CD4-positive, alpha-beta memory T cell (primary cell): ENCODE measurements at regions not wholly inside any gene's neighbourhood (a gene's known extent, or its start where the extent isn't known, plus 50 kb on each side); places are given as distances from the start of the nearest gene placed in this dataset.

Experiments
- CTCF ChIA-PET: fragments of 350-600 bp; sonication (Branson Sonifier 250); formaldehyde crosslinking; loops from one replicate; lab custom pipeline; 2021; ENCODE audit warnings: inconsistent platforms; ENCODE audit not compliant: partially characterized antibody; lab: Charles Lee
- POLR2A ChIA-PET: fragments of 350-600 bp; sonication (Branson Sonifier 250); formaldehyde crosslinking; loops from one replicate; lab custom pipeline; 2021; ENCODE audit not compliant: partially characterized antibody; lab: Charles Lee
- DNase-seq, 5 donors: peaks; one replicate each; pipeline versions ENCODE4 v3.0.0 to v3.0.0-alpha.2; 2020 to 2022; ENCODE audit warnings: mixed read lengths in 1 of 5
- H3K27ac ChIP-seq: one replicate; pipeline ENCODE4 v1.7.0; 2013; ENCODE audit warnings: low read depth, low read length
- H3K27me3 ChIP-seq: 2 replicates; pipeline ENCODE4 v1.7.0; 2013; ENCODE audit warnings: mild to moderate bottlenecking, low read length, moderate library complexity; ENCODE audit not compliant: insufficient read depth
- H3K36me3 ChIP-seq: 2 replicates; pipeline ENCODE4 v1.7.0; 2013; ENCODE audit warnings: mild to moderate bottlenecking, low read length, moderate library complexity; ENCODE audit not compliant: insufficient read depth
- H3K4me1 ChIP-seq: 2 replicates; pipeline ENCODE4 v1.7.0; 2013; ENCODE audit warnings: mild to moderate bottlenecking, low read length, moderate library complexity; ENCODE audit not compliant: insufficient read depth
- H3K4me3 ChIP-seq, 2 donors: one replicate each; pipeline ENCODE4 v1.7.0; 2013; ENCODE audit warnings: low read length in 2 of 2, mild to moderate bottlenecking in 1 of 2
- H3K9me3 ChIP-seq, 2 donors: one replicate each; pipeline ENCODE4 v1.7.0; 2013; ENCODE audit warnings: low read length in 2 of 2, control low read depth in 1 of 2; ENCODE audit not compliant: control insufficient read depth in 1 of 2
- H3K27ac Mint-ChIP-seq, 7 donors: one replicate each; pipeline ENCODE4 v1.8.0; 2020 to 2021; ENCODE audit warnings: mixed read lengths in 7 of 7, mild to moderate bottlenecking in 6 of 7, inconsistent platforms in 3 of 7, moderate library complexity in 3 of 7
- H3K27me3 Mint-ChIP-seq, 2 donors: one replicate each; pipeline ENCODE4 v1.8.0; 2020 to 2021; ENCODE audit warnings: mixed read lengths in 2 of 2
- H3K36me3 Mint-ChIP-seq, 2 donors: one replicate each; pipeline ENCODE4 v1.8.0; 2020 to 2021; ENCODE audit warnings: mixed read lengths in 2 of 2, inconsistent platforms in 1 of 2, mild to moderate bottlenecking in 1 of 2
- H3K4me1 Mint-ChIP-seq, 4 donors: one replicate each; pipeline ENCODE4 v1.8.0; 2020 to 2021; ENCODE audit warnings: mixed read lengths in 4 of 4, mild to moderate bottlenecking in 1 of 4
- H3K4me3 Mint-ChIP-seq, 8 donors: one replicate each; pipeline ENCODE4 v1.8.0; 2020 to 2021; ENCODE audit warnings: mixed read lengths in 8 of 8, mild to moderate bottlenecking in 7 of 8, moderate library complexity in 6 of 8, inconsistent platforms in 3 of 8
- H3K9me3 Mint-ChIP-seq, 8 donors: one replicate each; pipeline ENCODE4 v1.8.0; 2020 to 2021; ENCODE audit warnings: mixed read lengths in 8 of 8, mild to moderate bottlenecking in 5 of 8, inconsistent platforms in 3 of 8, moderate library complexity in 1 of 8
- intact Hi-C: fragments of 100-400 bp; cut with micrococcal nuclease; formaldehyde crosslinking; loops from one replicate; pipeline ENCODE4 v1.15.1; 2023

DNA sequence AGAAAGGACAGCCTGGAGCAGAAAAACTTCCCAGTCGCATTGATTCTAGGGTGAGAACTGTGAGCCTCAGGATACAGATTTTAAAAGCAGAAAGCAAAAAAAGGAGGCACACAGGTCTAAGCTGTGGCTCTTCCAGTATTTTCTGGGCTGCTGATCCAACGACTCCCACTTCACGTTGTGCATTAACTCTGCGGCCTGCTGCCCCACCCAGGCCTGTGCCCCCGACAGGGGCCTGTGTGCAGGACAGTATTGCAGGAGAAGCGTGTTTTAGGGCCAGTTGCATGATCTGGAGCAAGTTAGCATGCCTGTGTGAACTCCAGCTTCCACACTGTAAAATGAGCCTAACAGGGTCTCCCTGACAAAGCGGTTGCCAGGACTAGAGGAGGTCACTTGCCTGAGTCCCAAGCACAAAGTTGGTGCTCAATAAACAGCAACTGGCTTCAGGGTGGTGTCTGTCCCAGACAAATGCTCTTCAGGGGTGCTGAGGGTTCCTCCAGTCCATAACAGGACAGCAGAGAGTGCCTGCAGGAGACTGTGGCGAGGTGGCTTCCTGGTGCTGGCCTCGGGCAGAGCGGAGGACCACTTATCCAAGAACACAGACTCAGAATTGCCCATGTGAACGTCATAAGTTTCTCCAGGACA lies 66.8 kb upstream of the RAB4A start:
- Mint-ChIP-seq H3K9me3 (peaks cover 0 to 2% (median 0%) of the 10 kb centered on the region in 8 donors), H3K36me3 (no peaks in the 10 kb centered on the region), H3K4me1 (peaks cover 12 to 51% (median 21%) of the 10 kb centered on the region in 4 donors), H3K27me3 (peaks cover 0 to 2% of the 10 kb centered on the region in 2 donors), H3K4me3 (no peak overlapping the region), H3K27ac (no peak overlapping the region)
- no peaks in the 10 kb centered on the region for H3K27me3 ChIP-seq
- no peaks in the 10 kb centered on the region for H3K9me3 ChIP-seq
- ChIA-PET CTCF (no interaction called here), POLR2A (interaction anchor here (0.9 kb wide), 1 partner anchor 19 kb away, joined by 3 read pairs; no protein-coding TSS in a partner anchor)
- no peaks in the 10 kb centered on the region for H3K36me3 ChIP-seq
- peaks cover 13% of the 10 kb centered on the region for H3K4me1 ChIP-seq
- no peak for DNase-seq
- no peak overlapping the region for H3K27ac ChIP-seq
- H3K4me3 ChIP-seq, result no peak overlapping the region
- intact Hi-C loops, result no loop called here

DNA sequence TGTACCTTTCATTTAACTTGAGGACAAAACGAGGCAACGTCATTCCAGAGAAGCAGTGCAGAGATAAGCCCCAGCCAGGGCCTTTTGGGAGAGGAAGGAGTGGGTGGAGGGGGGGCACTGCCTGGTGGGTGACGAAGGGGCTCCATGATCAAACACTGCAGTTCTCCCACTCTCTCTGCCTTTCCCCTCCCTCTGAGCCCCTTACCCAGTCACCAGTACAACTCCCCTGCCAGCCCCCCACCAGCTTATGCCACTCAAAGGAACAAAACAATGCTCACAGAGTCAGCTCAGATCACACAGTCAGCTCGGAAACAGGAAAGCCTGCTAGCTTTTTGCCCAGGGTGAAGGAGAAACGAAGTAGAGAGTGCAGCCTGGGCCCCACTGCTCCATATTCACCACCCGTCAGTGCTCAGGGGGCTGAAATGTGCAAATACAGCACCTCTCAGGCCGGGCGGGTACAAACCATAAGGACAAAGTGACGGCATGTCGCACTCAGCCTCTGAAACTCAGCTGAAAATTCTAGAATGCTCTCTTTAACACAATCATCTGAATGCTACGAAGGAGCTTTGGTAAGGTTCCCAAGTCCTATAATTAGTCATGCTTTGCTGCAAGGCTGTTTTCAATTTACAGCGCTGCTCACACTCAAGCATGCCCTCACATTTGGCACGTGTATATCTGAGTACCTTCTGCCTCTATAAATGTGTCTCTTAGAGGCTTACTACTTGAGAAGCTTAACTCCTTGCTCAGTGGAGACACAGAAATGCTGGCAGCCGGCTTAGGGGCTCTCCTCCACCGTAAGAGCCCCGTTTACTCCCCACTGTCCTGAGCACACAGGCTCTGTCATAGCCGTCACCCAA lies 65.8 kb upstream of the RAB4A start:
- no peak overlapping the region for H3K4me3 ChIP-seq
- ChIA-PET POLR2A (no interaction called here), CTCF (interaction anchor here (1.5 kb wide), 1 partner anchor 22 kb away, joined by 7 read pairs; no protein-coding TSS in a partner anchor)
- no peaks in the 10 kb centered on the region for H3K27me3 ChIP-seq
- intact Hi-C loops, result no loop called here
- peak overlapping the region in 2 of 7 donors; percentile 64 to 91 for H3K27ac Mint-ChIP-seq
- H3K4me1 Mint-ChIP-seq, result peaks cover 6 to 40% (median 12%) of the 10 kb centered on the region in 4 donors
- peaks cover 3% of the 10 kb centered on the region for H3K4me1 ChIP-seq
- no peaks in the 10 kb centered on the region for H3K36me3 Mint-ChIP-seq
- H3K4me3 Mint-ChIP-seq, result peak overlapping the region in 4 of 8 donors; percentile 45 to 82 (median 60)
- DNase-seq, result no peak
- H3K9me3 Mint-ChIP-seq, result peaks cover 0 to 2% (median 0%) of the 10 kb centered on the region in 8 donors
- peaks cover 0 to 2% of the 10 kb centered on the region in 2 donors for H3K27me3 Mint-ChIP-seq
- no peaks in the 10 kb centered on the region for H3K9me3 ChIP-seq
- no peak overlapping the region for H3K27ac ChIP-seq
- H3K36me3 ChIP-seq, result no peaks in the 10 kb centered on the region

DNA sequence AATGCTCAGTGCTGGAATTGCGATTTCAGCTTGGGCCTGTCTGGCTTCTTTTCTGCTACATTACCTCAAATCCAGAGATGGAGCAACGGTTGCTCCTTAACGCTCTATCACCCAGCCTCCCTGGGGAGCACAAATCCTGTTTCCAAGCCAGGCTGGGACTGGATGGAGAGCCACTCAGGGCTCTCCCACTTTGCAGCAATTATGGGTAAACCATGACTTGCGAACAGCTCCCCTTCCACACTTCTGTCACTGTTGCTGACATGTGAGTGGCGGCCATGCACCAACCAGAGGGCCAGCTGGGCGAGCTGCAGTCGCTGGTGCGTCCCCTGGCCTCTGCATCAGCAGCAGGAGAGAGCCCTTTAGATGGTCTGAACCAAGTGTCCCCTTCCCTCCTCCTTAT lies 65.1 kb upstream of the RAB4A start:
- Histone ChIP-seq H3K36me3 (no peaks in the 10 kb centered on the region), H3K4me3 (no peak overlapping the region), H3K27me3 (no peaks in the 10 kb centered on the region), H3K9me3 (no peaks in the 10 kb centered on the region), H3K27ac (no peak overlapping the region), H3K4me1 (no peaks in the 10 kb centered on the region)
- H3K4me1 Mint-ChIP-seq, result peaks cover 3 to 33% (median 7%) of the 10 kb centered on the region in 4 donors
- H3K27ac Mint-ChIP-seq, result no peak overlapping the region
- peaks cover 0 to 2% (median 0%) of the 10 kb centered on the region in 8 donors for H3K9me3 Mint-ChIP-seq
- H3K36me3 Mint-ChIP-seq, result no peaks in the 10 kb centered on the region
- DNase-seq, result no peak
- intact Hi-C loops, result no loop called here
- POLR2A ChIA-PET, result interaction anchor here (0.6 kb wide), 1 partner anchor 17 kb away, joined by 3 read pairs; no protein-coding TSS in a partner anchor
- H3K27me3 Mint-ChIP-seq, result peaks cover 0 to 2% of the 10 kb centered on the region in 2 donors
- peak overlapping the region in 1 of 8 donors; percentile 82 for H3K4me3 Mint-ChIP-seq
- CTCF ChIA-PET, result interaction anchor here (1.5 kb wide), 1 partner anchor 22 kb away, joined by 7 read pairs; no protein-coding TSS in a partner anchor

DNA sequence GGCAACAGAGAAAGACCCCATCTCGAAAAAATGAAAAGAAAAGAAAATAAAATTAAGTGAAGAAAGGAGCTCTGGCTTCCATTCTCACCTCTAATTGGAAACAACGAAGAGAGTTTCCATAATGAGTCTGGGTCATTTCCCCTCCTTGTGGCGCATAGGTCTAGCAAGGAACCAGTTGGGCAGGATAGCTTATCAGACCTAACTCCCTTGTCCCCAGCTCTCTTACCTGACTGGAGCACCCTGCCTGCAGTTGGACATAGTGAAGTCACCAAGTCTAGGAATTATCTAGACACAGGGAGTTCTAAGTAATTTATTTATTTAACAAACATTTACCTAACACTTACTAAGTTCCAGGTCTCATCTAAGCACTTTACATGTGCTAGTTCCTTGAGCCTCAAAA lies 63.0 kb upstream of the RAB4A start:
- Mint-ChIP-seq H3K27me3 (peaks cover 0 to 2% of the 10 kb centered on the region in 2 donors), H3K4me3 (no peak overlapping the region), H3K36me3 (no peaks in the 10 kb centered on the region), H3K9me3 (peaks cover 0 to 2% (median 0%) of the 10 kb centered on the region in 8 donors), H3K27ac (no peak overlapping the region), H3K4me1 (peaks cover 1 to 29% (median 4%) of the 10 kb centered on the region in 4 donors)
- intact Hi-C loops, result no loop called here
- DNase-seq, result no peak
- H3K36me3 ChIP-seq, result no peaks in the 10 kb centered on the region
- ChIA-PET CTCF (interaction anchor here (1.5 kb wide), 1 partner anchor 19 kb away, joined by 3 read pairs; no protein-coding TSS in a partner anchor), POLR2A (interaction anchor here (1.3 kb wide), 1 partner anchor 19 kb away, joined by 3 read pairs; no protein-coding TSS in a partner anchor)
- no peak overlapping the region for H3K4me3 ChIP-seq
- no peaks in the 10 kb centered on the region for H3K9me3 ChIP-seq
- no peak overlapping the region for H3K27ac ChIP-seq
- no peaks in the 10 kb centered on the region for H3K4me1 ChIP-seq
- H3K27me3 ChIP-seq, result no peaks in the 10 kb centered on the region

DNA sequence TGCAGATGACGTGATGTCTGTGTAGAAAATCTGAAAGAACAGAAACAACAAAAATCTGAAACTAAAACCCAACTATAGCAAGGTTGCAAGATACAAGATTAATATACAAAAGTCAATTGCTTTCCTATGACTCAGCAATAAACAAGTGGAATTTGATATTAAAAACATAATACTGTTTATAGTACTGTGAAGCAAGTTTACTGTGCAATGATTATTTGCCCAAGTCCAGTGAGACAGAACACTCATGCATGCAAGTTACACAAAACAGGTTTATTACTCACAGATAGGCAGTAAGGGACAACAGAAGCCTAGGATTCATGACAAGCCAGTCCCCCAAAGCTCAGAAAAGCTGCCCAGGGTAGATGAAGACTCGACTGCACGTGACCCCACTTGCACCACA lies 62.4 kb upstream of the RAB4A start:
- intact Hi-C loops, result no loop called here
- CTCF ChIA-PET, result no interaction called here
- no peaks in the 10 kb centered on the region for H3K4me1 ChIP-seq

DNA sequence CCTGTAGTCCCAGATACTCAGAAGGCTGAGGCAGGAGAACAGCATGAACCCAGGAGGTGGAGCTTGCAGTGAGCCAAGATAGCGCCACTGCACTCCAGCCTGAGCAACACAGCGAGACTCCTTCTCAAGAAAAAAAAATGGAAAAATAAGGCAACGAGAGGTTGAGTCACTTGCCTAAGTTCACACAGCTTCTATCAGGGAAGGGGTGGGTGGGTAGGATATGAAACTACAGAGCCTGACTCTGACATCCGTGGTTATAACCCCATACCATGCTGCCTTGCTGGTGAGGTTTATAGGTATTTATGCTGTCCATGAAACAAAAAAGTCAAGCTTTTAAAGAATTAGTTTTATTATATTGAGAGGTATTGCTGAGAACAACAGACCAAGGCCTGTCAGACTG lies 61.5 kb upstream of the RAB4A start:
- DNase-seq, result no peak
- no peak overlapping the region for H3K4me3 ChIP-seq
- no peaks in the 10 kb centered on the region for H3K27me3 ChIP-seq
- H3K27me3 Mint-ChIP-seq, result peaks cover 0 to 2% of the 10 kb centered on the region in 2 donors
- ChIA-PET CTCF (no interaction called here), POLR2A (no interaction called here)
- H3K4me1 Mint-ChIP-seq, result peaks cover 1 to 25% (median 4%) of the 10 kb centered on the region in 4 donors
- H3K27ac Mint-ChIP-seq, result no peak overlapping the region
- no peak overlapping the region for H3K27ac ChIP-seq
- H3K36me3 Mint-ChIP-seq, result no peaks in the 10 kb centered on the region
- H3K4me3 Mint-ChIP-seq, result no peak overlapping the region
- H3K9me3 Mint-ChIP-seq, result peaks cover 0 to 2% (median 0%) of the 10 kb centered on the region in 8 donors
- no peaks in the 10 kb centered on the region for H3K4me1 ChIP-seq
- H3K36me3 ChIP-seq, result no peaks in the 10 kb centered on the region
- intact Hi-C loops, result no loop called here
- H3K9me3 ChIP-seq, result no peaks in the 10 kb centered on the region

More for the DNA sequence above, 62.4 kb upstream of the RAB4A start:
- no peaks in the 10 kb centered on the region for H3K27me3 ChIP-seq
- peaks cover 0 to 2% (median 0%) of the 10 kb centered on the region in 8 donors for H3K9me3 Mint-ChIP-seq
- no peak overlapping the region for H3K27ac ChIP-seq
- H3K9me3 ChIP-seq, result no peaks in the 10 kb centered on the region
- H3K4me3 ChIP-seq, result no peak overlapping the region
- POLR2A ChIA-PET, result interaction anchor here (1.3 kb wide), 1 partner anchor 19 kb away, joined by 3 read pairs; no protein-coding TSS in a partner anchor
- peaks cover 0 to 2% of the 10 kb centered on the region in 2 donors for H3K27me3 Mint-ChIP-seq
- H3K4me1 Mint-ChIP-seq, result peaks cover 1 to 29% (median 4%) of the 10 kb centered on the region in 4 donors
- H3K36me3 Mint-ChIP-seq, result no peaks in the 10 kb centered on the region
- H3K36me3 ChIP-seq, result no peaks in the 10 kb centered on the region
- DNase-seq, result no peak
- H3K4me3 Mint-ChIP-seq, result no peak overlapping the region
- no peak overlapping the region for H3K27ac Mint-ChIP-seq

DNA sequence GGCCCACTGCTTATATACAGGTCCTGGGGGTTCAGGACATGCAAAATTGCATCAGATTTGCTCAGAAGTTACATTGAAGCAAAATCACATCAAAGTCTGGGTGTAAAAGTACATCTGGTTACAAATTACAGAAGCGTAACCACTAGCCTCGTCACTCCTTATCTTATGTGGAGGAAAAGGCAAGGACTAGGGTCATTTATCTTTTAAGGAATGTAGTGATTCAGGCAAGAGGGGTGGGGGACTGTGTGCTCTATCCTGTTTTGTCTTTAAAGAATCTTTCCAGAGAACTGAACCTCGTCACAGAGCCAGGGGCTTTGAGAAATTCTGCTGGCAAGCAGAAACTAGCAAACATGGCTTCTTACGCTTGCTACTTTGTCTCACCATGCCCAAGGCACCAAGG lies 61.1 kb upstream of the RAB4A start:
- H3K27me3 ChIP-seq, result no peaks in the 10 kb centered on the region
- CTCF ChIA-PET, result no interaction called here
- Mint-ChIP-seq H3K4me3 (no peak overlapping the region), H3K36me3 (no peaks in the 10 kb centered on the region), H3K9me3 (peaks cover 0 to 2% (median 0%) of the 10 kb centered on the region in 8 donors), H3K27me3 (peaks cover 0 to 2% of the 10 kb centered on the region in 2 donors), H3K4me1 (peaks cover 1 to 20% (median 4%) of the 10 kb centered on the region in 4 donors), H3K27ac (no peak overlapping the region)
- no peaks in the 10 kb centered on the region for H3K36me3 ChIP-seq
- DNase-seq, result no peak
- H3K4me1 ChIP-seq, result no peaks in the 10 kb centered on the region
- no peak overlapping the region for H3K27ac ChIP-seq
- POLR2A ChIA-PET, result no interaction called here
- H3K4me3 ChIP-seq, result no peak overlapping the region
- no peaks in the 10 kb centered on the region for H3K9me3 ChIP-seq
- intact Hi-C loops, result no loop called here
